ENCODE measurements at regions not wholly inside any gene's neighbourhood (a gene's known extent, or its start where the extent isn't known, plus 50 kb on each side); places are given as distances from the start of the nearest gene placed in this dataset.

- Histone ChIP-seq H3K9me3 (replicated peaks; ENCODE audit: insufficient read depth, low read length) (no peaks in the 10 kb centered on the region), H3F3A (ENCODE audit: insufficient read depth, low read length) (no peaks in the 10 kb centered on the region), H2AFZ (ENCODE audit: low read length) (no peak overlapping the region), H3K4me1 (ENCODE audit: low read length) (no peaks in the 10 kb centered on the region), H3K4me3 (ENCODE audit: low read length) (no peak overlapping the region), H3K9ac (ENCODE audit: low read length) (no peak overlapping the region), H3K79me2 (ENCODE audit: low read length) (no peaks in the 10 kb centered on the region), H3K27ac (ENCODE audit: low read length) (no peak overlapping the region), H3K9me2 (replicated peaks; ENCODE audit: insufficient read depth, low read length) (no peaks in the 10 kb centered on the region), H3K27me3 (replicated peaks; ENCODE audit: insufficient read depth, low read length) (no peaks in the 10 kb centered on the region), H3K4me2 (ENCODE audit: low read depth, low read length) (no peak overlapping the region), H3K36me3 (replicated peaks; ENCODE audit: insufficient read depth, low read length) (no peaks in the 10 kb centered on the region), H4K20me1 (ENCODE audit: insufficient read depth, low read length) (no peaks in the 10 kb centered on the region)
- DNase-seq: no peak
- TF ChIP-seq EZH2 (optimal IDR thresholded peaks at IDR 0.05; ENCODE audit: low read depth, low read length): no peak
- TF ChIP-seq, protein P1, sequence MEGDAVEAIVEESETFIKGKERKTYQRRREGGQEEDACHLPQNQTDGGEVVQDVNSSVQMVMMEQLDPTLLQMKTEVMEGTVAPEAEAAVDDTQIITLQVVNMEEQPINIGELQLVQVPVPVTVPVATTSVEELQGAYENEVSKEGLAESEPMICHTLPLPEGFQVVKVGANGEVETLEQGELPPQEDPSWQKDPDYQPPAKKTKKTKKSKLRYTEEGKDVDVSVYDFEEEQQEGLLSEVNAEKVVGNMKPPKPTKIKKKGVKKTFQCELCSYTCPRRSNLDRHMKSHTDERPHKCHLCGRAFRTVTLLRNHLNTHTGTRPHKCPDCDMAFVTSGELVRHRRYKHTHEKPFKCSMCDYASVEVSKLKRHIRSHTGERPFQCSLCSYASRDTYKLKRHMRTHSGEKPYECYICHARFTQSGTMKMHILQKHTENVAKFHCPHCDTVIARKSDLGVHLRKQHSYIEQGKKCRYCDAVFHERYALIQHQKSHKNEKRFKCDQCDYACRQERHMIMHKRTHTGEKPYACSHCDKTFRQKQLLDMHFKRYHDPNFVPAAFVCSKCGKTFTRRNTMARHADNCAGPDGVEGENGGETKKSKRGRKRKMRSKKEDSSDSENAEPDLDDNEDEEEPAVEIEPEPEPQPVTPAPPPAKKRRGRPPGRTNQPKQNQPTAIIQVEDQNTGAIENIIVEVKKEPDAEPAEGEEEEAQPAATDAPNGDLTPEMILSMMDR (IDR thresholded peaks at IDR 0.05; ENCODE audit: low read length): no peak
Measured at GRCh38 chr5:26432386-26432785, 606.0 kb downstream of the CDH9 start.

DNA sequence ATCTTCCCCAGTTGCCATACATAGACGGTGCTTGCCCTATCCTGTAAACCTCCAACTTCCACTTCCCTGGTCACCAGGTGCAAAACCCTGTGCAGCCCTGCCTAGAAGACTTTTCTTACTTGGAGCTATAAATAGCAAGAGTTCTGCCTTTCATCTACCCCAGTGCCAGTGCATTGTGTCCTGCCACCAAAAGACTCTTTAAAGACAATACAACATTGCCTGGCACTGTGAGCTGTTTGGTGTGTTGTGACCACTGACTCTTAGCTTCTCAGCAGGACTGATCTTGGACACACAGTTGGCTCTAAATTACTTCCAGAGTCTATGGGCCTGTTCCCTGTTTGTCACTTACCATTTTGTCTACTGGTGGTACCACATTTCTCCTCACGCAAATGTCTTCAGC, 608.1 kb downstream of the CDH9 start:
- TF ChIP-seq, protein P1 (IDR thresholded peaks at IDR 0.05; ENCODE audit: low read length): no peak
- TF ChIP-seq EZH2 (optimal IDR thresholded peaks at IDR 0.05; ENCODE audit: low read depth, low read length): no peak
- no peak overlapping the region for H3K27ac ChIP-seq (ENCODE audit: low read length)
- H3K9me3 ChIP-seq (replicated peaks; ENCODE audit: insufficient read depth, low read length): no peaks in the 10 kb centered on the region
- H3K4me1 ChIP-seq (ENCODE audit: low read length): no peaks in the 10 kb centered on the region
- no peaks in the 10 kb centered on the region for H3F3A ChIP-seq (ENCODE audit: insufficient read depth, low read length)
- no peaks in the 10 kb centered on the region for H3K9me2 ChIP-seq (replicated peaks; ENCODE audit: insufficient read depth, low read length)
- H3K79me2 ChIP-seq (ENCODE audit: low read length): no peaks in the 10 kb centered on the region
- H3K36me3 ChIP-seq (replicated peaks; ENCODE audit: insufficient read depth, low read length): no peaks in the 10 kb centered on the region
- H3K4me3 ChIP-seq (ENCODE audit: low read length): no peak overlapping the region
- H4K20me1 ChIP-seq (ENCODE audit: insufficient read depth, low read length): no peaks in the 10 kb centered on the region
- no peak overlapping the region for H2AFZ ChIP-seq (ENCODE audit: low read length)
- H3K27me3 ChIP-seq (replicated peaks; ENCODE audit: insufficient read depth, low read length): no peaks in the 10 kb centered on the region
- H3K4me2 ChIP-seq (ENCODE audit: low read depth, low read length): no peak overlapping the region
- no peak overlapping the region for H3K9ac ChIP-seq (ENCODE audit: low read length)
- no peak for DNase-seq

- H3K27ac ChIP-seq (ENCODE audit: low read length): no peak overlapping the region
- no peaks in the 10 kb centered on the region for H3K79me2 ChIP-seq (ENCODE audit: low read length)
- H3K27me3 ChIP-seq (replicated peaks; ENCODE audit: insufficient read depth, low read length): no peaks in the 10 kb centered on the region
- H3K9ac ChIP-seq (ENCODE audit: low read length): no peak overlapping the region
- no peaks in the 10 kb centered on the region for H3K36me3 ChIP-seq (replicated peaks; ENCODE audit: insufficient read depth, low read length)
- no peak for DNase-seq
- no peak overlapping the region for H2AFZ ChIP-seq (ENCODE audit: low read length)
- no peak overlapping the region for H3K4me2 ChIP-seq (ENCODE audit: low read depth, low read length)
- H3K9me3 ChIP-seq (replicated peaks; ENCODE audit: insufficient read depth, low read length): no peaks in the 10 kb centered on the region
- no peaks in the 10 kb centered on the region for H3K4me1 ChIP-seq (ENCODE audit: low read length)
- H3K9me2 ChIP-seq (replicated peaks; ENCODE audit: insufficient read depth, low read length): no peaks in the 10 kb centered on the region
- H4K20me1 ChIP-seq (ENCODE audit: insufficient read depth, low read length): no peaks in the 10 kb centered on the region
- no peak overlapping the region for H3K4me3 ChIP-seq (ENCODE audit: low read length)
- no peak for TF ChIP-seq EZH2 (optimal IDR thresholded peaks at IDR 0.05; ENCODE audit: low read depth, low read length)
- TF ChIP-seq, protein P1 (IDR thresholded peaks at IDR 0.05; ENCODE audit: low read length): no peak
- no peak for TF ChIP-seq EZH2phosphoT487 (IDR thresholded peaks at IDR 0.05; ENCODE audit: low read length)
- no peaks in the 10 kb centered on the region for H3F3A ChIP-seq (ENCODE audit: insufficient read depth, low read length)
Measured at GRCh38 chr5:26427281-26427680, 611.1 kb downstream of the CDH9 start.

All from MM.1S (cell line).